ENCODE measurements at regions not wholly inside any gene's neighbourhood (a gene's known extent, or its start where the extent isn't known, plus 50 kb on each side); places are given as distances from the start of the nearest gene placed in this dataset.

- Histone ChIP-seq H3K79me2 (ENCODE audit: control insufficient read depth, insufficient read depth, low read length) (no peaks in the 10 kb centered on the region), H3K4me3 (replicated peaks in 1 of 3; ENCODE audit: insufficient read depth in 1 of 3, low read depth in 1 of 3, low read length in 3 of 3) (no peak overlapping the region), H3K27ac (ENCODE audit: insufficient read depth, low read depth, low read length) (no peak overlapping the region), H3K4me2 (ENCODE audit: insufficient read depth, low read length) (no peak overlapping the region), H4K20me1 (replicated peaks; ENCODE audit: control insufficient read depth, extremely low read depth, insufficient read depth, low read length) (no peaks in the 10 kb centered on the region), H3K9ac (replicated peaks; ENCODE audit: extremely low read depth, insufficient read depth, low read length) (no peak overlapping the region), H3K27me3 (ENCODE audit: control insufficient read depth in 2 of 2, insufficient read depth in 2 of 2, low read length in 2 of 2) (no peaks in the 10 kb centered on the region), H3K9me1 (replicated peaks; ENCODE audit: control insufficient read depth, extremely low read depth, insufficient read depth, low read length) (no peaks in the 10 kb centered on the region), H2AFZ (ENCODE audit: low read depth, low read length) (no peak overlapping the region), H3K36me3 (ENCODE audit: control insufficient read depth in 2 of 2, extremely low read depth in 1 of 2, insufficient read depth in 2 of 2, low read length in 2 of 2) (no peaks in the 10 kb centered on the region), H3K4me1 (ENCODE audit: control insufficient read depth, extremely low read depth, insufficient read depth, low read length) (no peaks in the 10 kb centered on the region), H3K9me3 (replicated peaks; ENCODE audit: control insufficient read depth, insufficient read depth, low read length) (no peaks in the 10 kb centered on the region)
- intact Hi-C loops (cut with micrococcal nuclease) (no loop called here), dilution Hi-C loops (cut with MboI; ENCODE audit: extremely low pct_ligation_motif_present, low sequenced_read_pairs) (no loop called here)
- no peak for TF ChIP-seq MYC (IDR thresholded peaks at IDR 0.05; ENCODE audit: low read depth, low read length)
- no peak for TF ChIP-seq MAX (IDR thresholded peaks at IDR 0.05; ENCODE audit: insufficient read depth, insufficient read length)
- TF ChIP-seq POLR2AphosphoS5 (IDR thresholded peaks at IDR 0.05; ENCODE audit: insufficient read depth, low read depth, low read length): no peak
- TF ChIP-seq FOS (IDR thresholded peaks at IDR 0.05; ENCODE audit: borderline replicate concordance, insufficient read depth, low read length): no peak
- no peak for TF ChIP-seq POLR2A (IDR thresholded peaks at IDR 0.05; ENCODE audit: low read depth, low read length)
- no peak for TF ChIP-seq CTCF (IDR thresholded peaks at IDR 0.05; ENCODE audit: extremely low read depth in 1 of 2, insufficient read depth in 1 of 2, low read depth in 1 of 2, low read length in 2 of 2)
- TF ChIP-seq GATA2 (IDR thresholded peaks at IDR 0.05; ENCODE audit: insufficient read depth, insufficient read length, low read depth, low read length): no peak
- no peak for FAIRE-seq
- BruUV-seq (replicated peaks): no TSS peak
- DNase-seq (ENCODE audit: low read depth, low spot score): no peak
- POLR2A ChIA-PET: no interaction called here
- CTCF ChIA-PET: no interaction called here
Observed at GRCh38 chr13:61612192-61612591, 196.5 kb upstream of the PCDH20 start.

- Histone ChIP-seq H3K4me1 (ENCODE audit: control insufficient read depth, extremely low read depth, insufficient read depth, low read length) (no peaks in the 10 kb centered on the region), H4K20me1 (replicated peaks; ENCODE audit: control insufficient read depth, extremely low read depth, insufficient read depth, low read length) (no peaks in the 10 kb centered on the region), H3K27ac (ENCODE audit: insufficient read depth, low read depth, low read length) (no peak overlapping the region), H2AFZ (ENCODE audit: low read depth, low read length) (no peak overlapping the region), H3K4me2 (ENCODE audit: insufficient read depth, low read length) (no peak overlapping the region), H3K36me3 (ENCODE audit: control insufficient read depth in 2 of 2, extremely low read depth in 1 of 2, insufficient read depth in 2 of 2, low read length in 2 of 2) (no peaks in the 10 kb centered on the region), H3K9me1 (replicated peaks; ENCODE audit: control insufficient read depth, extremely low read depth, insufficient read depth, low read length) (no peaks in the 10 kb centered on the region), H3K9me3 (replicated peaks; ENCODE audit: control insufficient read depth, insufficient read depth, low read length) (no peaks in the 10 kb centered on the region), H3K27me3 (ENCODE audit: control insufficient read depth in 2 of 2, insufficient read depth in 2 of 2, low read length in 2 of 2) (no peaks in the 10 kb centered on the region), H3K9ac (replicated peaks; ENCODE audit: extremely low read depth, insufficient read depth, low read length) (no peak overlapping the region), H3K4me3 (replicated peaks in 1 of 3; ENCODE audit: insufficient read depth in 1 of 3, low read depth in 1 of 3, low read length in 3 of 3) (no peak overlapping the region), H3K79me2 (ENCODE audit: control insufficient read depth, insufficient read depth, low read length) (no peaks in the 10 kb centered on the region)
- intact Hi-C loops (cut with micrococcal nuclease) (no loop called here), dilution Hi-C loops (cut with MboI; ENCODE audit: extremely low pct_ligation_motif_present, low sequenced_read_pairs) (no loop called here)
- FAIRE-seq: no peak
- ChIA-PET CTCF (no interaction called here), POLR2A (no interaction called here)
- DNase-seq (ENCODE audit: low read depth, low spot score): no peak
- TF ChIP-seq FOS (IDR thresholded peaks at IDR 0.05; ENCODE audit: borderline replicate concordance, insufficient read depth, low read length) (no peak), MAX (IDR thresholded peaks at IDR 0.05; ENCODE audit: insufficient read depth, insufficient read length) (no peak), GATA2 (IDR thresholded peaks at IDR 0.05; ENCODE audit: insufficient read depth, insufficient read length, low read depth, low read length) (no peak), POLR2AphosphoS5 (IDR thresholded peaks at IDR 0.05; ENCODE audit: insufficient read depth, low read depth, low read length) (no peak), MYC (IDR thresholded peaks at IDR 0.05; ENCODE audit: low read depth, low read length) (no peak), POLR2A (IDR thresholded peaks at IDR 0.05; ENCODE audit: low read depth, low read length) (no peak), CTCF (IDR thresholded peaks at IDR 0.05; ENCODE audit: extremely low read depth in 1 of 2, insufficient read depth in 1 of 2, low read depth in 1 of 2, low read length in 2 of 2) (no peak), JUN (IDR thresholded peaks at IDR 0.05; ENCODE audit: borderline replicate concordance, insufficient read depth, insufficient read length, low read depth) (no peak), EZH2 (IDR thresholded peaks at IDR 0.05; ENCODE audit: borderline replicate concordance, low read depth, low read length, severe bottlenecking) (no peak)
- no TSS peak for BruUV-seq (replicated peaks)
Observed at GRCh38 chr13:61608138-61608537, 192.5 kb upstream of the PCDH20 start.

Data from endothelial cell of umbilical vein (primary cell).